Naive thymus-derived CD4-positive, alpha-beta T cell (primary cell): ENCODE measurements at regions not wholly inside any gene's neighbourhood (a gene's known extent, or its start where the extent isn't known, plus 50 kb on each side); places are given as distances from the start of the nearest gene placed in this dataset.

Experiments
- ATAC-seq: fragments of 150-1000 bp; cut with Tn5 transposase; 2 replicates; pipeline ENCODE4 v1.10.0; 2021; ENCODE audit warnings: mild to moderate bottlenecking, moderate library complexity
- CTCF ChIA-PET: fragments of 350-600 bp; sonication (Branson Sonifier 250); formaldehyde crosslinking; loops from one replicate; lab custom pipeline; 2021; ENCODE audit warnings: antibody characterized with exemption; lab: Charles Lee
- POLR2A ChIA-PET: fragments of 350-600 bp; sonication (Branson Sonifier 250); formaldehyde crosslinking; loops from one replicate; lab custom pipeline; 2021; ENCODE audit warnings: antibody characterized with exemption, inconsistent platforms; lab: Charles Lee
- DNase-seq, 9 donors: peaks; one replicate each; pipeline versions ENCODE4 v3.0.0 to v3.0.0-alpha.2; 2020 to 2022; ENCODE audit warnings: mixed read lengths in 1 of 9
- H3K27ac ChIP-seq: one replicate; pipeline ENCODE4 v1.7.0; 2013; ENCODE audit warnings: mild to moderate bottlenecking, low read depth, low read length, moderate library complexity
- H3K27me3 ChIP-seq, 2 donors: one replicate each; pipeline ENCODE4 v1.7.0; 2013; ENCODE audit warnings: low read length in 2 of 2, mild to moderate bottlenecking in 2 of 2, moderate library complexity in 2 of 2; ENCODE audit not compliant: control insufficient read depth in 2 of 2, insufficient read depth in 2 of 2
- H3K36me3 ChIP-seq, 3 experiments: 1 replicate in 2 of 3; 2 replicates in 1 of 3; pipeline ENCODE4 v1.7.0; 2013; ENCODE audit warnings: low read length in 3 of 3, mild to moderate bottlenecking in 3 of 3, moderate library complexity in 1 of 3; ENCODE audit not compliant: insufficient read depth in 3 of 3, control insufficient read depth in 2 of 3
- H3K4me1 ChIP-seq, 2 donors: one replicate each; pipeline ENCODE4 v1.7.0; 2013; ENCODE audit warnings: low read length in 2 of 2, mild to moderate bottlenecking in 2 of 2, moderate library complexity in 1 of 2; ENCODE audit not compliant: control insufficient read depth in 2 of 2, insufficient read depth in 2 of 2
- H3K4me3 ChIP-seq: 2 replicates; pipeline ENCODE4 v1.7.0; 2013; ENCODE audit warnings: mild to moderate bottlenecking, low read length
- H3K9me3 ChIP-seq, 3 experiments: 1 replicate in 2 of 3; 2 replicates in 1 of 3; pipeline ENCODE4 v1.7.0; 2013; ENCODE audit warnings: low read length in 3 of 3; ENCODE audit not compliant: control insufficient read depth in 2 of 3
- H3K27ac Mint-ChIP-seq, 9 donors: one replicate each; pipeline ENCODE4 v1.8.0; 2020 to 2022; ENCODE audit warnings: mixed read lengths in 9 of 9, mild to moderate bottlenecking in 8 of 9, moderate library complexity in 5 of 9, inconsistent platforms in 2 of 9
- H3K27me3 Mint-ChIP-seq, 5 donors: one replicate each; pipeline ENCODE4 v1.8.0; 2021 to 2022; ENCODE audit warnings: mixed read lengths in 5 of 5, mild to moderate bottlenecking in 1 of 5
- H3K36me3 Mint-ChIP-seq, 5 donors: one replicate each; pipeline ENCODE4 v1.8.0; 2020 to 2022; ENCODE audit warnings: mixed read lengths in 5 of 5, mild to moderate bottlenecking in 3 of 5, inconsistent platforms in 1 of 5
- H3K4me1 Mint-ChIP-seq, 7 donors: one replicate each; pipeline ENCODE4 v1.8.0; 2020 to 2022; ENCODE audit warnings: mixed read lengths in 7 of 7, mild to moderate bottlenecking in 3 of 7, inconsistent platforms in 1 of 7
- H3K4me3 Mint-ChIP-seq, 10 donors: one replicate each; pipeline ENCODE4 v1.8.0; 2020 to 2022; ENCODE audit warnings: mild to moderate bottlenecking in 10 of 10, mixed read lengths in 10 of 10, moderate library complexity in 6 of 10, inconsistent platforms in 2 of 10
- H3K9me3 Mint-ChIP-seq, 11 donors: one replicate each; pipeline ENCODE4 v1.8.0; 2020 to 2022; ENCODE audit warnings: mixed read lengths in 11 of 11, mild to moderate bottlenecking in 4 of 11, inconsistent platforms in 1 of 11, moderate library complexity in 1 of 11
- intact Hi-C, 2 donors: fragments of 100-400 bp; cut with micrococcal nuclease; formaldehyde crosslinking; loops; one replicate each; pipeline ENCODE4 v1.15.1; 2023

DNA sequence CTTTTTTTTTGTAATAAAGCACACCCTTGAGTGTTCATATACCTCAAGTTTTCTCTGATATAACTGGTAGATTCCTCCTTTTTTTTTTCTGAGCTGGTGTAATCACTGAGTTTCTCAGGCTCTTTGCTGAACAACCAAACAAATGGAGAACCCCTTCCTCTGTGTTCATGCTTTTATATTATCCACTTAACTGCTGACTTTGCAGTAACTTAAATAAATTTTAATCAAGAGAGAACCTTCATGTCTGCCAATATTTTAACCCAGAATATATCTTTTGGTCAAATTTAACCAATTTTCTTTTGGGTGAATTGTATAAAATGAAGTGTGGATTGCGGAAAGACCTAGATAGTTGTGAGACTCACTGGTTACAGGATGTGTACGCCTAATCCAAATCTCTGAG, 833.0 kb upstream of the COX7C start:
- peaks cover 0 to 18% (median 4%) of the 10 kb centered on the region in 11 donors for H3K9me3 Mint-ChIP-seq
- Histone ChIP-seq H3K27ac (no peak overlapping the region), H3K4me3 (no peak overlapping the region), H3K36me3 (no peaks in the 10 kb centered on the region), H3K4me1 (no peaks in the 10 kb centered on the region), H3K27me3 (no peaks in the 10 kb centered on the region), H3K9me3 (no peaks in the 10 kb centered on the region)
- no peaks in the 10 kb centered on the region for H3K27me3 Mint-ChIP-seq
- no peak overlapping the region for H3K27ac Mint-ChIP-seq
- intact Hi-C loops = no loop called here
- H3K4me1 Mint-ChIP-seq = no peaks in the 10 kb centered on the region
- ATAC-seq (no peak), DNase-seq (no peak)
- no peaks in the 10 kb centered on the region for H3K36me3 Mint-ChIP-seq
- ChIA-PET CTCF (no interaction called here), POLR2A (no interaction called here)
- H3K4me3 Mint-ChIP-seq = no peak overlapping the region

DNA sequence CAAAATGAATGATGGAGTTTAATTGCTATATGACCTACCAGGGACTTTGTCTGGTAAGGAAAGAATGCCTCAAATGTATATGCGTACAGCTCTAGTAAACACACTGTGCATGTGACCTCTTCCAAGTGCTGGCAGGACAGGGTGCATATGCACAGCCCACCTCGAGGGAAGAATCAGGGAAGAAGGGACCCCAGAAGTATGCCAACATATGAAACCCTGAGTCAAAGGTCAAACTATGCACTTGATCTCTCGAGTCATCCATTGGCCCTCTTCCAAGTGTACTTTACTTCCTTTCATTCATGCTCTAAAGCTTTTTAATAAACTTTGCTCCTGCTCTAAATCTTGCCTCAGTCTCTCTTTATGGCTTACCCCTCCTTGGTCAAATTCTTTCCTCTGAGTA, 804.6 kb upstream of the COX7C start:
- H3K4me1 Mint-ChIP-seq = no peaks in the 10 kb centered on the region
- Histone ChIP-seq H3K27ac (no peak overlapping the region), H3K4me3 (no peak overlapping the region), H3K27me3 (no peaks in the 10 kb centered on the region), H3K36me3 (no peaks in the 10 kb centered on the region), H3K4me1 (no peaks in the 10 kb centered on the region), H3K9me3 (no peaks in the 10 kb centered on the region)
- ChIA-PET POLR2A (no interaction called here), CTCF (no interaction called here)
- intact Hi-C loops = no loop called here
- H3K27me3 Mint-ChIP-seq = no peaks in the 10 kb centered on the region
- no peaks in the 10 kb centered on the region for H3K36me3 Mint-ChIP-seq
- no peak for DNase-seq
- peaks cover 0 to 5% (median 0%) of the 10 kb centered on the region in 11 donors for H3K9me3 Mint-ChIP-seq
- H3K27ac Mint-ChIP-seq = no peak overlapping the region
- ATAC-seq = no peak
- no peak overlapping the region for H3K4me3 Mint-ChIP-seq

DNA sequence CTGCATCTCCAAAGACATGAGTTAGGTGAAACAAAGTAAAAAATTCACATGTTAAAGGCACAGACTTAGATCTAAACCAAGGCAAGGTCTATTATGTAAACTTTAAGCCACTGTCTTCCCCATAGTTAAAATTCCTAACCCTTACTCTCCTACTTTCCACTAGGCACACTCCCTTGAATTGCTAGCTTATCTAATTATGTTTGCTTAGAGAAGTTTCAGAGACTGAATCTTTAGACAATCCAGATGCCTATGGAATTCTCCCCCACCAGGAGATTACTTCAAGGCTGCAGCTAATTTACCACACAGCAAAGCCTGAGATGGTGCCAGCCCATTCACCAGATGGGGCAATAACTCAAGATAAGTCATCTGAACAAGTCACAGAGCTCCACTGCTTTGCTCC, 803.1 kb upstream of the COX7C start:
- CTCF ChIA-PET = no interaction called here
- no peaks in the 10 kb centered on the region for H3K9me3 ChIP-seq
- H3K4me3 ChIP-seq = no peak overlapping the region
- H3K4me1 ChIP-seq = no peaks in the 10 kb centered on the region
- ATAC-seq = no peak
- no peak overlapping the region for H3K27ac ChIP-seq
- intact Hi-C loops = no loop called here
- no peaks in the 10 kb centered on the region for H3K36me3 ChIP-seq
- no peak overlapping the region for H3K27ac Mint-ChIP-seq
- H3K4me1 Mint-ChIP-seq = no peaks in the 10 kb centered on the region
- no peaks in the 10 kb centered on the region for H3K27me3 Mint-ChIP-seq
- no peaks in the 10 kb centered on the region for H3K27me3 ChIP-seq
- no peak for DNase-seq
- peaks cover 0 to 5% (median 0%) of the 10 kb centered on the region in 11 donors for H3K9me3 Mint-ChIP-seq
- no peak overlapping the region for H3K4me3 Mint-ChIP-seq
- H3K36me3 Mint-ChIP-seq = no peaks in the 10 kb centered on the region
- POLR2A ChIA-PET = no interaction called here

DNA sequence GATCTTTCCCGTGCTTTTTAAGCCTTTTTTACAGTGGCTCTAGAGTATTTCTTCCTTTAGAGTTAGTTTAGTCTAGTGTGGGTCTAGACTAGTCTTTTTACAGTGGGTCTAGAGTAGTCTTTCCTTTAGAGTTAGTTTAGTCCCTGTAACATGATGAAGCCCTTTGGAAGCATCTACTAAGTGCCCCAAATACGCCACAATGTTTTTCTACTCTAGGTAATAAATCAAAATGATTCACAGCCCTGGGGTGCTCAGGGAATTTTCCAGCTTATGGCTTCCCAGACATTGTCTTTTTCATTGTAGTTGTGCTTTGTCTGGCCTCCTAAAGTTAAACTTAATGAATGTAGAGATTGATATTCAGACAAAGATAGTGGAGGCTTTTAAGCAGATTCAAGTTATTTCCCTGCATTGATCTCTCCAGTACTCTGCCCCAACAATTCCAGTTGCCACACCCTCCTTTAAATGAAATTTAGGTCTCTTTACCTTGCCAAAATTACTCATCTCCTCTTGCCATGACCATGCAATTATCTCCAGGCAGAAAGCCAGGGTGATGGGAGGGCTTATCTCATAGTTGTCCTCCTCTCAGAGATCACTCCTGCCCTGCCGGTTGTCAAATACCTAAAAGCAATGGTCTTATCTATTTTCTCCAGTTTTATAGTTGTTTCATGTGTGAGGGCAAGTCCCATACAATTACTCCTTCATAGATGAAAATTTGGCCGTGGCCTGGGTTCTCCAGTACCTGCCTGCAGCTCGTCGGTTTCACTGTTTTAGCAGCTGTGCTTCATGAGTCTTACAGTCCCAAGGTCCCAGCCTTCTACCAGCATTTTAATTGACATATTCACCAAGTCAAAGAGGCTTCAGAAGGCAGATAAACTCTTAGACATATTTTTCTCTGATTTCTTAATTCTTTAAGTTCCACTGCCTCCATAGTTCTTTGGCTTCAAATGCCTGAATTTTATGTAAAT, 794.0 kb upstream of the COX7C start:
- Mint-ChIP-seq H3K4me3 (no peak overlapping the region), H3K4me1 (no peaks in the 10 kb centered on the region), H3K27me3 (no peaks in the 10 kb centered on the region), H3K9me3 (peaks cover 0 to 7% (median 0%) of the 10 kb centered on the region in 11 donors), H3K27ac (no peak overlapping the region), H3K36me3 (no peaks in the 10 kb centered on the region)
- intact Hi-C loops = no loop called here
- DNase-seq (no peak), ATAC-seq (no peak)
- Histone ChIP-seq H3K9me3 (no peaks in the 10 kb centered on the region), H3K4me1 (no peaks in the 10 kb centered on the region), H3K4me3 (no peak overlapping the region), H3K36me3 (no peaks in the 10 kb centered on the region), H3K27ac (no peak overlapping the region), H3K27me3 (no peaks in the 10 kb centered on the region)
- CTCF ChIA-PET = no interaction called here
- POLR2A ChIA-PET = no interaction called here

DNA sequence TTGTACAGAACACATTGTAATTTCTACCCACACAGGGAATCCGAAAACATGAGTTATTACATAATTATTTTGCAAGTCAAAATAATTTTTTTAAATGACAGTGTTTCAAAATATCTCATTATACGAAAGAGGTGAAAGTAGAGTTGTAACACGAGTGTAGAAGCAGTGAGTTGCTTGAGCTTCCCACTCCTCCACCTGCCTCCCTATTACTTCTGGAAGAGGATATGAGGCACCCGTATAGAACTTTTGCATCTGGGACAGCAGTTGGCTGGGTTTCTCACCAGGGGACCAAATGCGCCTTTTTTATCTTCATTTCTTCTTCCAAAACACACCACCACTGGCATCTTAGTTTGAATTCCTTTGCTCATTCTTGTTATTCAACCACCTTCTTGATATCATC, 779.0 kb upstream of the COX7C start:
- Histone ChIP-seq H3K4me3 (no peak overlapping the region), H3K9me3 (no peaks in the 10 kb centered on the region), H3K36me3 (no peaks in the 10 kb centered on the region), H3K27ac (no peak overlapping the region), H3K27me3 (no peaks in the 10 kb centered on the region), H3K4me1 (no peaks in the 10 kb centered on the region)
- peaks cover 0 to 3% (median 0%) of the 10 kb centered on the region in 11 donors for H3K9me3 Mint-ChIP-seq
- intact Hi-C loops = no loop called here
- ChIA-PET POLR2A (no interaction called here), CTCF (no interaction called here)
- H3K4me3 Mint-ChIP-seq = no peak overlapping the region
- DNase-seq (no peak), ATAC-seq (no peak)
- no peaks in the 10 kb centered on the region for H3K4me1 Mint-ChIP-seq
- no peak overlapping the region for H3K27ac Mint-ChIP-seq
- H3K27me3 Mint-ChIP-seq = no peaks in the 10 kb centered on the region
- no peaks in the 10 kb centered on the region for H3K36me3 Mint-ChIP-seq

DNA sequence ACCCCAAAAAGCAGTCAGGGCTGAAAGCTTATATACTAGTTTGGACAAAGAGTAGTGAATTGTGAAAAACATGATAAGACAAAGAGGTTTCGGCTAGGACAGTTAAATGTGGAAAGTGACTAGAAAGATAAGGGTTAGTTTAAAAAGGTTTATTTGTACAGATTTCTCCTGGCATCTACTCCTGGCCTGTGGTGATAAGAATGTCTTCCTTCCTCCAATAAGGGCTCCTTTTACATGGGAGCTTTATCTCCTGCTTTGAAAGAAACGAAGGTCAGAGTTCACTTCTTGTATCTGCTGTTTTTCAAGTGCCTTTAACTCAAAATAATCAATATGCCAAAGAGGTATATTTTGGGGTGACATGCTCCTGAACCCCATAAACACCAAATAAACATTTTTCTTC, 776.1 kb upstream of the COX7C start:
- Histone ChIP-seq H3K36me3 (no peaks in the 10 kb centered on the region), H3K4me3 (no peak overlapping the region), H3K27me3 (no peaks in the 10 kb centered on the region), H3K27ac (no peak overlapping the region), H3K4me1 (no peaks in the 10 kb centered on the region), H3K9me3 (no peaks in the 10 kb centered on the region)
- Mint-ChIP-seq H3K4me3 (no peak overlapping the region), H3K27me3 (no peaks in the 10 kb centered on the region), H3K36me3 (no peaks in the 10 kb centered on the region), H3K4me1 (no peaks in the 10 kb centered on the region), H3K27ac (no peak overlapping the region), H3K9me3 (peaks cover 0 to 5% (median 0%) of the 10 kb centered on the region in 11 donors)
- intact Hi-C loops = no loop called here
- POLR2A ChIA-PET = no interaction called here
- no peak for DNase-seq
- no peak for ATAC-seq
- CTCF ChIA-PET = no interaction called here

DNA sequence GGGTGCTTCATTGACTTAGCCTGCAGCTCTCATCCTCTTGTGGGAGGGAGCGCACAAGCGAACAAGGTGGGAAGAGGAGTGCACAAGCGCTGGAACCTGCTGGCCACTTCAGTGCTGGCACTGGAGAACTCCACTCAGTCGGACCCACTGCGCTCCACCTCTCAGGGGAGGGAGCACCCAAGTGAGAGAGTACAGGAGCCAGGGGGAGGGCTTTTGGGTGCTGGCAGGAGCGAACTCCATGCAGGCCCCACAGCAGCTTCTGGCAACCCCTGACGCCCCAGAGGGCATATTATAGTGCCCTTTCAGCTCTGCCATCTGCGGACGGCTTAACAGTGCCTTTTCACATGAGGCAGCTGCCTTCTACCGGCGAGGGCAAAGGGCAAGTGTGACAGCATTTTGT, 774.2 kb upstream of the COX7C start:
- peaks cover 0 to 11% (median 0%) of the 10 kb centered on the region in 11 donors for H3K9me3 Mint-ChIP-seq
- ChIA-PET POLR2A (no interaction called here), CTCF (no interaction called here)
- Histone ChIP-seq H3K27ac (no peak overlapping the region), H3K4me1 (no peaks in the 10 kb centered on the region), H3K36me3 (no peaks in the 10 kb centered on the region), H3K27me3 (no peaks in the 10 kb centered on the region), H3K9me3 (no peaks in the 10 kb centered on the region), H3K4me3 (no peak overlapping the region)
- no peak overlapping the region for H3K27ac Mint-ChIP-seq
- H3K27me3 Mint-ChIP-seq = no peaks in the 10 kb centered on the region
- DNase-seq (no peak), ATAC-seq (no peak)
- no peaks in the 10 kb centered on the region for H3K36me3 Mint-ChIP-seq
- no peak overlapping the region for H3K4me3 Mint-ChIP-seq
- H3K4me1 Mint-ChIP-seq = no peaks in the 10 kb centered on the region
- intact Hi-C loops = no loop called here
